ENCODE measurements at regions not wholly inside any gene's neighbourhood (a gene's known extent, or its start where the extent isn't known, plus 50 kb on each side); places are given as distances from the start of the nearest gene placed in this dataset.

- DNase-seq (ENCODE audit: low read depth in 2 of 2), result no peak
These were observed 268.7 kb upstream of the ARRDC4 start for GRCh38 chr15:97691799-97692198.

GRCh38 chr15:97692301-97693015 lies 268.0 kb upstream of the ARRDC4 start:
- DNase-seq (ENCODE audit: low read depth in 2 of 2), result no peak

GRCh38 chr15:97694456-97694855 lies 266.0 kb upstream of the ARRDC4 start:
- DNase-seq (ENCODE audit: low read depth in 2 of 2), result no peak

- no peak for DNase-seq (ENCODE audit: low read depth in 2 of 2)
These were observed 257.1 kb upstream of the ARRDC4 start for GRCh38 chr15:97703400-97703799.

GRCh38 chr15:97706059-97706458 lies 254.4 kb upstream of the ARRDC4 start:
- no peak for DNase-seq (ENCODE audit: low read depth in 2 of 2)

GRCh38 chr15:97708252-97708651 lies 252.3 kb upstream of the ARRDC4 start:
- DNase-seq (ENCODE audit: low read depth in 2 of 2), result no peak

- no peak for DNase-seq (ENCODE audit: low read depth in 2 of 2)
These were observed 248.0 kb upstream of the ARRDC4 start for GRCh38 chr15:97712530-97712929.

- no peak for DNase-seq (ENCODE audit: low read depth in 2 of 2)
These were observed 242.7 kb upstream of the ARRDC4 start for GRCh38 chr15:97717806-97718205.

- no peak for DNase-seq (ENCODE audit: low read depth in 2 of 2)
These were observed 242.0 kb upstream of the ARRDC4 start for GRCh38 chr15:97718509-97718908.

GRCh38 chr15:97728791-97729190 lies 231.7 kb upstream of the ARRDC4 start:
- DNase-seq (ENCODE audit: low read depth in 2 of 2), result no peak

GRCh38 chr15:97729270-97729669 lies 231.2 kb upstream of the ARRDC4 start:
- no peak for DNase-seq (ENCODE audit: low read depth in 2 of 2)

GRCh38 chr15:97730315-97730714 lies 230.2 kb upstream of the ARRDC4 start:
- DNase-seq (ENCODE audit: low read depth in 2 of 2), result no peak

GRCh38 chr15:97731859-97732258 lies 228.6 kb upstream of the ARRDC4 start:
- DNase-seq (ENCODE audit: low read depth in 2 of 2), result no peak

- no peak for DNase-seq (ENCODE audit: low read depth in 2 of 2)
These were observed 227.1 kb upstream of the ARRDC4 start for GRCh38 chr15:97733373-97733772.

- DNase-seq (ENCODE audit: low read depth in 2 of 2), result no peak
These were observed 223.8 kb upstream of the ARRDC4 start for GRCh38 chr15:97736748-97737147.

- peak in 1 of 2 donors; percentile 4 for DNase-seq (ENCODE audit: low read depth in 2 of 2)
These were observed 214.9 kb upstream of the ARRDC4 start for GRCh38 chr15:97745481-97746071.

GRCh38 chr15:97747342-97747741 lies 213.2 kb upstream of the ARRDC4 start:
- DNase-seq (ENCODE audit: low read depth in 2 of 2), result no peak

GRCh38 chr15:97748576-97748975 lies 211.9 kb upstream of the ARRDC4 start:
- DNase-seq (ENCODE audit: low read depth in 2 of 2), result no peak

- DNase-seq (ENCODE audit: low read depth in 2 of 2), result no peak
These were observed 210.4 kb upstream of the ARRDC4 start for GRCh38 chr15:97750060-97750459.

- DNase-seq (ENCODE audit: low read depth in 2 of 2), result no peak
These were observed 204.8 kb upstream of the ARRDC4 start for GRCh38 chr15:97755726-97756125.

GRCh38 chr15:97759363-97759762 lies 201.1 kb upstream of the ARRDC4 start:
- DNase-seq (ENCODE audit: low read depth in 2 of 2), result no peak

- no peak for DNase-seq (ENCODE audit: low read depth in 2 of 2)
These were observed 199.4 kb upstream of the ARRDC4 start for GRCh38 chr15:97761110-97761509.

GRCh38 chr15:97783240-97783639 lies 177.3 kb upstream of the ARRDC4 start:
- DNase-seq (ENCODE audit: low read depth in 2 of 2), result no peak

GRCh38 chr15:97786741-97787140 lies 173.8 kb upstream of the ARRDC4 start:
- no peak for DNase-seq (ENCODE audit: low read depth in 2 of 2)
